ENCODE measurements at regions not wholly inside any gene's neighbourhood (a gene's known extent, or its start where the extent isn't known, plus 50 kb on each side); places are given as distances from the start of the nearest gene placed in this dataset.
A peak's percentile ranks its signal among the peaks of the same experiment; 100 is the strongest.
"Not testable (repeated sequence)": the region's sequence is repeated elsewhere in the genome, so short reads cannot be mapped to it uniquely, and the experiment has no call there.

DNA sequence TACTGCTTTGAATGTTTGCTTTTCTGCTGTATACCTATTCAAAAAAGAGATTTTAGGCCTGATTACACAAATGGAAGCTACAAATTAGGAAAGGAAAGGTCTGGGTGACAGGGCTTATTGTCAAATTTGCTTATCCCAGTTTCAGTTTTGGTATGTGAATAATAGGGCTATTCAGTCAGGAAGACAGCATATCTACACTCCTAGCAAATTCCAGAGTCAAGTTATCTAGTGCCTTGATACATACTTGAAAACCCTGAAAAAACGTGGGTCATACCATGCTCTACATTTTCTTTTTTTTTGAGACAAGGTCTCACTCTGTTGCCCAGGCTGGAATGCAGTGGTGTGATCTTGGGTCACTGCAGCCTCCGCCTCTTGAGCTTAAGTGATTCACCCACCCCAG, 59.2 kb upstream of the CCDC180 start:
- DNase-seq (ENCODE audit: low read depth, low spot score): not testable (repeated sequence)

- no peak for DNase-seq (ENCODE audit: low read depth, low spot score)
Measured at GRCh38 chr9:97243606-97244005, 63.9 kb upstream of the CCDC180 start.

DNA sequence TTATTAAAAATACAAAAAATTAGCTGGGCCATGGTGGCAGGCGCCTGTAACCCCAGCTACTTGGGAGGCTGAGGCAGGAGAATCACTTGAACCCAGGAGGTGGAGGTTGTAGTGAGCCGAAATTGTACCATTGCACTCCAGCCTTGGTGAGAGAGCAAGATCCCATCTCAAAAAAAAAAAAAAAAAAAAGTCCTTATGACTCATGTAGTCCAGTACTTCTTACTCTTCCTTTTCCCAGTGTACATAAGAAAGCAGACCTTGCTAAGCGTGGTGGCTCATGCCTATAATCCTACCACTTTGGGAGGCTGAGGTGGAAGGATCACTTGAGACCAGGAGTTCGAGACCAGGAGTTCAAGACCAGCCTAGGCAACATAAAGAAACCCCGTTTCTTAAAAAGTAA, 66.0 kb upstream of the CCDC180 start:
- DNase-seq (ENCODE audit: low read depth, low spot score): not testable (repeated sequence)

DNA sequence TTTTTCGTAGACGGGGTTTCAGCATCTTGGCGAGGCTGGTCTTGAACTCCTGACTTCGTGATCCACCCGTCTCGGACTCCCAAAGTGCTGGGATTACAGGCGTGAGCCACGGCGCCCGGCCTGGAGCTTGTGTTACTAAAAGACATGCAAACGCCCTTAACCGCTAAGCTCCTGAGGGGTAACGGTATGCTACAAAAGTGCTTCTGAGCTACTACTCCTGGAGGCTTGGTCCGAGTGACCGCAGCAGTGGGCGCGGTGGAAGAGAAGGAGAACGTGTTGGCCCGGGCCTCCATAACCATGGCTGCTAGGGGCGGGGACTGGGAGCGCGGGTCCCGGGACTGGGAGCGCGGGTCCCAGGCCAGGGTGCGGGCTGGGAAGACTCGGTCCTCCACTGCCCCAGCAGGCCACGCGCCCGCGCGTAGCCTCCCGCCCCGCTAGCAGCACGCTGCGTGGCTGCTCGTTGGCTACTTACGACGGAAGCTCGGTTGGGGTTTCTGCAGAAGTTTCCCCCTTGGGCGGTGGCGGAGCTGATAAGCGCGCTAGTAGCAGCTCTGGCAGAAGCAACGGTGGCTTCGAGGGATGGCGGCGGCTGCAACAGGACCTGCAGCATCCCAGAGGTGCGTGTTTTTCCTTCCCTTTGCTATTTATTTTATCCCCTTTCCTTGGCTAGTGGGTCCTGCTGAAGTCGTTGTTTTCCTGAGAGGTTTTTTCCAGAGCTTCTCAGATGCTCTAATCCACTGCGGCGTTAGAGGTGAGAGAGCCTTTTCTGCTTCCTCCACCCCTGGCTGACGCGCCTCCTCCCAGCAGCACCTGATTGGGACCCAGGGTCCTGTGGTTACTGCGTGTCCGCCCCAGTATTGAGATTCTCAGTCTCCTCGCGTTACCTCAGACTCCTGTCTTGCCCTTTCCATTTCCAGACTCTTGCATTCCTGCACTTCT, 69.2 kb upstream of the CCDC180 start:
- peak; percentile 64 for DNase-seq (ENCODE audit: low read depth, low spot score)

DNA sequence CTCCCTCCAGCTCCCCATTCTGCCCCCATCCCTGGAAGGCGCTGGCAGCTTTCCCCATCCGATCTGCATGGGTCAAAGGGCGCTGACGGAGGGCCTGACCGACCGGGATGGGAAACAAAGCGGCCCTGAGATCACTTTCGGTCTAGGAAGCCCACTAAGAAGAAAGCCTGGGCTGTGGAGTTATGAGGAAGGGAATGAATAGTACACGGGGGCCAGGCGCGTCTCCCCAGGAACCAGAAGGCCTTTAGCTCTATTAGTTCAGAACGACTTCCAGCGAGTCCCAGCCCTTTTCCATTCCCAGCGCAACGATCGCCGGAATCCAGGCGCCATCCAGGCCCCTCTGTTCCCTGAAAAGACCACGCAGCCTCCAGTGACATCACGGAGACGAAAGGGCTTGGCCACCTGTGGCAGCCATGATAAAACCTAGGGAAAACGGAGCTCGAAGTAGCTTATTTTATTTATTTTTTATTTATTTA, 70.1 kb upstream of the CCDC180 start:
- no peak for DNase-seq (ENCODE audit: low read depth, low spot score)

DNA sequence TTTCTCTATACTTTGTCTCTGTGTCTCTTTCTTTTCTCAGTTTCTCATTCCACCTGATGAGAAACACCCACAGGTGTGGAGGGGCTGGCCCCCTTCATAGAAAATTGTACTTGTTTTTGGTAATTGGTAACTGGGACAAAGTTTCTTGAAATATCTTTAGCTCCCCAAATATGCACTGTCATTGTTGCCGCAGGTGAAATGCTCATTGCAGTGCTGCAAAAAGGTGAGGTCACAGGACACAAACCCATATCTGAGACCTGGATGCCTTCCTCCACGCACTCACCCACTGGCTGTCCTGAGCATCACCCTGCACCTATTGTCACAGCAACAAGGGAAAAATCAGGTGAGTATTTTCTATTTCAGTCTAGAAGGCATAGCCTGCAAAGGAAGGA, 74.5 kb upstream of the CCDC180 start:
- not testable (repeated sequence) for DNase-seq (ENCODE audit: low read depth, low spot score)

- DNase-seq (ENCODE audit: low read depth, low spot score): not testable (repeated sequence)
Measured at GRCh38 chr9:97232060-97233008, 75.1 kb upstream of the CCDC180 start.

- not testable (repeated sequence) for DNase-seq (ENCODE audit: low read depth, low spot score)
Measured at GRCh38 chr9:97222393-97222792, 85.1 kb upstream of the CCDC180 start.

DNA sequence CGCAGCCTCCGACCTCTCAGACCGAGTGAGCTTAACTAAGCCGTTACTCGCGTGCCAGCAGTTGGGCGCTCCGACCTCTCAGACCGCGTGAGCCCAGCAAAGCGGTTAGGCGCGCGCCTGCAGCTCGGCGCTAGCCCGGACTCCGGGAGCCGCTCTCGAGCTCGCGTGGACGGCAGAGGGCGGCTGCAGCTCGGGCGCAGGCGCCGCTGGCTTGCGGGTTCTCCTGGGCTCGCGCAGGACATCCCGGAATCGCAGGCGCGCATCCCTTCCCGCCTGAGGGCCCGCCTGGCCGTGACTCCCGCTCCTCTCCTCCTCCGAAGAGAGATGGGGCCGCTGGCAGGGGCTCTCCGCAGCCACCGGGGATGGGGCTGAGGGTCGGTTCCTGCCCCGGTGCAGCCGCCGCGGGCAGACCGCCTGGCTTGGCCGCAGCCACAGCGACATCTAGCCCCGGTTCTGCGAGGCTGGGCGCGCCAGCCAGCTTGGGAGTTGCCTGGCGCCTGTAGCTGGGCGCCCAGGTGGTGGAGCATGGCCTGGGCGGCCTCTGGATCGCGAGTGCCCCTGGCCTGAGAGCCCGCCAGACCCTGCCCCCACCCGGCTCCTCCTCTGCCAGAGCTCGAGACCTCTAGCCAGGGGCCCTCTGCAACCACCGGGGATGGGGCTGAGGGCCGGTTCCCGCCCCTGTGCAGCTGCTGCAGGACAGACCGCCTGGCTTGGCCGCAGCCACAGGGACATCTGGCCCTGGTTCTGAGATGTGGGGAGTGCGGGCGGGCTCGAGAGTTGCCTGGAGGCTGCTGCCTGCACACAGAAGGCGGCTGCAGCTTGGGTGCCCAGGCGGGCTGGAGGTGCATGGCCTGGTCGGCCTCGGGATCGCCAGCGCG, 85.7 kb upstream of the CCDC180 start:
- not testable (repeated sequence) for DNase-seq (ENCODE audit: low read depth, low spot score)

- no peak for DNase-seq (ENCODE audit: low read depth, low spot score)
Measured at GRCh38 chr9:97220894-97221477, 86.5 kb upstream of the CCDC180 start.

- not testable (repeated sequence) for DNase-seq (ENCODE audit: low read depth, low spot score)
Measured at GRCh38 chr9:97220396-97220795, 87.1 kb upstream of the CCDC180 start.

GRCh38 chr9:97219443-97220140, 87.9 kb upstream of the CCDC180 start:
- DNase-seq (ENCODE audit: low read depth, low spot score): not testable (repeated sequence)

DNA sequence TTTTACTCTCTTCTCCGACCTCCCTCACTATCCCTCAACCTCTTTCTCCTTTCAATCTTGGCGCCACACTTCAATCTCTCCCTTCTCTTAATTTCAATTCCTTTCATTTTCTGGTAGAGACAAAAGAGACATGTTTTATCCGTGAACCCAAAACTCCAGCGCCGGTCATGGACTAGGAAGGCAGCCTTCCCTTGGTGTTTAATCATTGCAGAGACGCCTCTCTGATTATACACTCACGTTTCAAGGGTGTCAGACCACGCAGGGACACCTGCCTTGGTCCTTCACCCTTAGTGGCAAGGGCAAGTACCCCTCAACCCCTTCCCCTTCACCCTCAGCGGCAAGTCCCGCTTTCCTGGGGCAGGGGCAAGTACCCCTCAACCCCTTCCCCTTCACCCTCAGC, 92.3 kb upstream of the CCDC180 start:
- DNase-seq (ENCODE audit: low read depth, low spot score): not testable (repeated sequence)

DNA sequence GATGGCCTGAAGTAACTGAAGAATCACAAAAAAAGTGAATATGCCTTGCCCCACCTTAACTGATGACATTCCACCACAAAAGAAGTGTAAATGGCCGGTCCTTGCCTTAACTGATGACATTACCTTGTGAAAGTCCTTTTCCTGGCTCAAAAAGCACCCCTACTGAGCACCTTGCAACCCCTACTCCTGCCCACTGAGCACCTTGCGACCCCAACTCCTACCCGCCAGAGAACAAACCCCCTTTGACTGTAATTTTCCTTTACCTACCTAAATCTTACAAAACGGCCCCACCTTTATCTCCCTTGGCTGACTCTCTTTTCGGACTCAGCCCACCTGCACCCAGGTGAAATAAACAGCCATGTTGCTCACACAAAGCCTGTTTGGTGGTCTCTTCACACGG, 92.9 kb upstream of the CCDC180 start:
- DNase-seq (ENCODE audit: low read depth, low spot score): not testable (repeated sequence)

- DNase-seq (ENCODE audit: low read depth, low spot score): not testable (repeated sequence)
Measured at GRCh38 chr9:97199683-97200082, 107.8 kb upstream of the CCDC180 start.

DNA sequence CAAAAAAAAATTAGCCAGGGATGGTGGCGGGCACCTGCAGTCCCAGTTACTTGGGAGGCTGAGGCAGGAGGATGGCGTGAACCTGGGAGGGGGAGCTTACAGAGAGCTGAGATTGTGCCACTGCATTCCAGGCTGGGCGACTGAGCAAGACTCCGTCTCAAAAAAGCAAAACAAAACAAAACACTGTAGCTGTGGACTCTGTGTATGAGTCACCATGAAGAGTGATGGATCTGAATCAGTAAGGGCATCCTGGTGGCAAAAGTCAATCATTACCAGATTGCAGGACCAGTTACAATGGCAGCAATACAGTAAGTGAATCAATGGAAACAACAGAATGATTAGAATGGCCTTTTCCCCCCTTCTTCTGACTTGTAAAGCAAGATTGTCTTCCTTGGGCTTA, 113.7 kb upstream of the CCDC180 start:
- not testable (repeated sequence) for DNase-seq (ENCODE audit: low read depth, low spot score)

GRCh38 chr9:97188545-97188944, 118.9 kb upstream of the CCDC180 start:
- no peak for DNase-seq (ENCODE audit: low read depth, low spot score)

DNA sequence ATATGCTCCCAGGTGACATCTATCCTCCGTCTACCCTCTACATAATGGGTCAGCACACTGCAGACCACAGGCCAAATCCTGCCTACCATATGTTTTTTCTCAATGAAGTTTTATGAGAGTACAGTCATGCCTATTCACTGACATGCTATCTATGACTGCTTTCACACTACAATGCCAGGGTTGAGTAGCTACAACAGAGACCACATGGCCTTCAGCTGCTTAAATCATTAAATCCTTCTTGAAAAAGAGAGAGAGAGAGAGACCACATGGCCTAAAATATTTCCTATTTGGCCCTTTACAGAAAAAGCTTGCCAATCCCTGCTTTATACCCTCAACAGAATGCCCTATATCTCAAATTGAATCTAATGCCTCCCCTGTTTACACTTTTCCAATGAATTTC, 119.8 kb upstream of the CCDC180 start:
- not testable (repeated sequence) for DNase-seq (ENCODE audit: low read depth, low spot score)

DNA sequence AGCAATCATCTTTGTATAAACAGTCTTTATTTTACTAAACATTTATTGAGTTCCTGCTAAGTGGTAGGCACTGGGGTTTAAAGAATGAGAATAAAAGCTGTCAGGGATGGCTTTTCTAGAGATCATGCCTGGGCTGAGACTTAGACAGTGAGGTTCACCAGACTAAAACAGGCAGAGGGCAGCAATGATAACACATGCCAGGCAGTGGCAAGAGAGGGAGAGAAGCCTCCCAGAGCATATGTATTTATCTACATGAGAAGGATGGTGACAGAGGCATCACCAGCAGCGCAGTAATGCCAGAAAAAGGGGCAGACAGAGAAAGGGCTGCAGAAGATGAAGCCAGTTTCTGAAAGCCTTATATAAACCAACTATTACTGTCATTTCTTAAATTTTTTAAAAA, 121.0 kb upstream of the CCDC180 start:
- DNase-seq (ENCODE audit: low read depth, low spot score): no peak

GRCh38 chr9:97182532-97182931, 124.9 kb upstream of the CCDC180 start:
- not testable (repeated sequence) for DNase-seq (ENCODE audit: low read depth, low spot score)

Data from smooth muscle cell of the brain vasculature (primary cell).